HL-60 (cell line): ENCODE measurements at regions not wholly inside any gene's neighbourhood (a gene's known extent, or its start where the extent isn't known, plus 50 kb on each side); places are given as distances from the start of the nearest gene placed in this dataset.

Experiments
- DNase-seq, 2 experiments: peaks; one replicate each; pipeline ENCODE4 v3.0.0-alpha.2; 2010 to 2020; ENCODE audit warnings: low read depth in 1 of 2, low spot score in 1 of 2
- H3K27ac ChIP-seq: fragments of 250-450 bp; sonication (Bioruptor Pico); replicated peaks from 2 replicates; pipeline ENCODE4 v1.5.1; 2020; ENCODE audit warnings: mild to moderate bottlenecking, moderate library complexity
- H3K27me3 ChIP-seq: fragments of 250-450 bp; sonication (Bioruptor Pico); 2 replicates; pipeline ENCODE4 v1.5.1; 2021; ENCODE audit warnings: mild to moderate bottlenecking, moderate library complexity; ENCODE audit not compliant: insufficient read depth, poor library complexity, severe bottlenecking
- H3K4me3 ChIP-seq: replicated peaks from 2 replicates; pipeline ENCODE4 v1.5.1; 2011; ENCODE audit warnings: mild to moderate bottlenecking, control low read depth, low read length; ENCODE audit not compliant: insufficient read depth
- CTCF ChIP-seq: IDR thresholded peaks from one replicate; pipeline ENCODE4 v1.5.1; 2011; ENCODE audit warnings: low read length, control low read depth, inconsistent platforms; ENCODE audit not compliant: insufficient read depth
- GABPA ChIP-seq: IDR thresholded peaks from 2 replicates; pipeline ENCODE4 v1.6.1; 2012; ENCODE audit warnings: low read depth
- POLR2AphosphoS5 ChIP-seq: IDR thresholded peaks from 2 replicates; pipeline ENCODE4 v1.6.1; 2012; ENCODE audit warnings: low read depth
- REST ChIP-seq: IDR thresholded peaks from 2 replicates; pipeline ENCODE4 v1.6.1; 2012; ENCODE audit warnings: low read depth; ENCODE audit not compliant: insufficient replicate concordance
- SPI1 ChIP-seq: IDR thresholded peaks from 2 replicates; pipeline ENCODE4 v1.6.1; 2012; ENCODE audit warnings: low read depth, mild to moderate bottlenecking, borderline replicate concordance

- Histone ChIP-seq H3K27me3 (peaks cover 4% of the 10 kb centered on the region), H3K4me3 (no peak overlapping the region), H3K27ac (no peak overlapping the region)
- DNase-seq = no peak
- TF ChIP-seq SPI1 (no peak), POLR2AphosphoS5 (no peak), GABPA (no peak), REST (no peak), CTCF (no peak)
These were observed 125.2 kb downstream of the POU4F1 start for GRCh38 chr13:78478183-78478582.

GRCh38 chr13:78476910-78477309 lies 126.4 kb downstream of the POU4F1 start:
- Histone ChIP-seq H3K4me3 (no peak overlapping the region), H3K27ac (no peak overlapping the region), H3K27me3 (peaks cover 4% of the 10 kb centered on the region)
- no peak for DNase-seq
- TF ChIP-seq SPI1 (no peak), CTCF (no peak), REST (no peak), GABPA (no peak), POLR2AphosphoS5 (no peak)

- Histone ChIP-seq H3K27ac (no peak overlapping the region), H3K27me3 (no peaks in the 10 kb centered on the region), H3K4me3 (no peak overlapping the region)
- no peak for TF ChIP-seq REST
- TF ChIP-seq SPI1 = no peak
- TF ChIP-seq GABPA = no peak
- TF ChIP-seq POLR2AphosphoS5 = no peak
- no peak for TF ChIP-seq CTCF
- DNase-seq = no peak
These were observed 134.7 kb downstream of the POU4F1 start for GRCh38 chr13:78468621-78469020.
